ENCODE measurements at regions not wholly inside any gene's neighbourhood (a gene's known extent, or its start where the extent isn't known, plus 50 kb on each side); places are given as distances from the start of the nearest gene placed in this dataset.
"Not testable (repeated sequence)": the region's sequence is repeated elsewhere in the genome, so short reads cannot be mapped to it uniquely, and the experiment has no call there.

DNA sequence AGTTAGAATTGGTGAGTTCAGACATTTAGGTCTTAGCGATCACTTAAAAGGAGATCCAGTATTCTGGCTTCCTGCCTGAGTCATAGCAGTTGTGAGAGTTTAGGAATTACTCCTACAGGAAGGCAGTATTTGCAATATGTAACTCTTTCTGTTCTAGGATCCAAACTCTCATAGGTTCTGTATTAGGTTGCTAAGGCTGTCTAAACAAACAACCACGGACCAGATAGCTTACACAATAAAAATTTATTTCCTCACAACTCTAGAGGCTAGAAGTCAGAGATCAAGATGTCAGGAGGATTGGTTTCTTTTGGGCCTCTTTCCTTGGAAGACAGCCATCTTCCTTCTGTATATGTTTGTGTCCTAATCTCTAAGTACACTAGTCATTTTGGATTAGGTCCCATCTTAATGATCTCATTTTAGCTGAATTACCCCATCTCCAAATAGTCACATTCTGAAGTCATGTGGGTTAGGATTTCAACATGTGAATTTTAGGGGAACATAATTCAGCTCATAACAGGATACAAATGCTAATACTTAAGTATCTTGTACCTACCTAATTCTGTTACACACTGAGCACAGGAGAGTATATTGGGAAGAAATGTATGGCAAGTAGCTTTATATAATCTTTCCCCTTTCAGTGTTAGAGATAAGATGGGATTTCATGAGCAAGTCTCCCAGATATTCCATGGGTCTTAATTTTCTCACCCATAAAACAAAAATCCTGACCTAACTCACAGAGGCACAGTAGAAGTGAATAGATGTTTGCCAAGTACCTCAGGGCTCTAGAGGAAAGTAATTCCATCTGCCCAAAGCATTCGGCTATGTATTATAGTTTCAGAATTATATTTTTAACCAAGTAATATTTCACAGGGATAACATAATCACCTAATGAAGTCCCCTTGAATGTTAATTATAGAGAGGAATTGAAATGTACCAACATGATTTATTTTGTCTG lies 144.4 kb downstream of the PTBP2 start:
- DNase-seq = peak; percentile 99

DNA sequence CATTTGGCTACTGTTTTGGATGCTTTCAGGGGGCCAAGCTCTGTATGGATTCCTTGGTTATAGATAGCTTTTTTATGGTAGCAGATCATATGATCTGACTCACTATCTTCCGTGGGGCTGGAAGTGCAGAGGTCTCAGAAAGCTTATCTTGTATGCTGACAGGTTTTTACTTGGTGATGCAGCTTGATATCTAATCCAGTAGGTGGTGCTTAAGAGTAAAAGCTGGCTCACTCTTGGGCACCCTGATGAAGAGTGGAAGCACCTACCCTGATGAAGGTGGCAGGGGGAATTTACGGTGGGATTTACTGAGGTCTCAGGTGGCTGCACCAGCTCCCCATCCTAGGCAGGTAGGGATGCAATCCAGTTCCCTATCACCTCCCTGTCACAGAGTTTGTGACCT lies 151.2 kb downstream of the PTBP2 start:
- DNase-seq = no peak

DNA sequence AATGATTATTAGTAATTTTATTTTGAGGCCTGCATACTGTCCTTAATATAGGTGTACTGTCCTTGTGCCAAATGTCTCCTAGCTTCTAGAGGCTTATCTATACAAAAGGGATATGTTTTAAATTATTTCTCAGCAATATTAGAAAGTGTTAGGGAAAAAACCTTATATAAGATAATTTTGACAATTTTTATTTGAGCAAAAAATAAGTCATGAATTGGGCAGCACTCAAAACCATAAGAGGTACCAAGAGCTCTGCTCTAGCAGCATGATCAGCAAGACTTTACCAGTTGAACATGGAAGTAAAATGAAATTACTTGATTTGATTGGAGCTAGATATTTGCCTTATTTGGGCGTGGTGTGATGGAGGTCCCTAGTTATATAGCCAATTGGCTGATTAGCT lies 157.1 kb downstream of the PTBP2 start:
- DNase-seq = no peak

DNA sequence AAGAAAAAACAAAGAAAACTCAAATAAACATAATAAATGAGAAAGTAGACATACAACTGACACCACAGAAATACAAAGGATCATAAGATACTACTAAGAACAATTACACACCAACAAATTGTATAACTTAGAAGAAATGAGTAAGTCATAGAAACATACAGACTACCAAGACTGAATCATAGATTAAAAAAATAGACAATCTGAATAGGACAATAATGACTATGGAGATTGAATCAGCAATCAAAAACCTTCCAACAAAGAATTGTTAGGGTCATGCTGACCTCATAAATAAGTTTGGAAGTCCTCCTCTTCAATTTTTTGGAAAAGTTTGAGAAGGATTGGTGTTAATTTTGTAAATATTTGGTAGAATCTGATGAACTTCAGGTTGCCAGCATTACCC lies 159.0 kb downstream of the PTBP2 start:
- no peak for DNase-seq

DNA sequence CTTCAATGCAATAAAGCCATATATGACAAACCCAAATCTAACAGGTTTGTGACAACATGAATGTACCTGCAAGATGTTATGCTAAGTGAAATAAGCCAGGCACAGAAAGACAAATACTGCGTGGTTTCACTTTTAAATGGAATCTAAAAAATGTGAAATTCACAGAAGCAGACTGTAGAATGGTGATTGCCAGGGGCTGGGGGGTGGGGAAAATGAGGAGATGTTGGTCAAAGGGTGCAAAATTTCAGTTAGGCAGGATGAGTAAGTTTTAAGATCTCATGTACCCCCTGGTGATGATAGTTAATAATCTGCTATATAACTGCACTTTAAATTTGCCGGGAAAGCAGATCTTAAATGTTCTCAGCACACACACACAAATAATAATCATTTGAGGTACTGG lies 160.5 kb downstream of the PTBP2 start:
- DNase-seq = no peak

DNA sequence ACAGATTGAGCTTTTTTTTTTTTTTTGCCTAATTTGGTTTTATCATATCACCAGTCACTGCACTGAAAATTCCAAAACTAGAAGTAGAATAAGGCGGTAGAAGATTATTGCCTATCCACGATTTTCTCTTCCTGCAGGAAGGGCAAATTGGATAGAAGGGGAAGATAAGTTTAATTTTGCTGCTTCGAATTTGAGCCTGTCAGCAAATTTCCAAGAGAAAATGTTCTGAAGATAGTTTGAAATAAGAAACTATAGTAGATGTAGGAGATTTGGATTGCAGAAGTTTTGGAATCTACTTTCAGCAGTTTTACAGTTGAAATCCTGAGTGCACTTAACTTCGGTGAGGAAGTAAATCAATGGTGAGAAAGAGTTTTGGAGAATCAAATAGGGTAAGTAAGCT lies 164.9 kb downstream of the PTBP2 start:
- DNase-seq = no peak

DNA sequence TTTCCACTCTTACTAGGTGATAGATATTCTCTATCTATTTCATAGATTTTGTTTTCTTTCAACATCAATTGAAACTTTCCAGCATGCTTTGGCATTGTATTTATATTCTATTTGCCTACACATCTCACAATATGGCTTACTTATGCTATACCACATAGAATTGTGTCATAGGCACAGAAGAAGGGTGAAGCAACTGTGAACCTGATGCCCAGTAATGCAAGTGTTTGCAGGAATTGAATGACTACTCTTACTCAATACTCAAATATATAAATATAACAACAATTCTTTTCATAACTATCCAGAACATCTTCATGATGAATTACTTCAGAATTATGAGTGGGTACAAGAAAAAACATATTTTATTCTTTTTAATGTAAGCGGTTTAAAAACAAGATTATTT lies 165.9 kb downstream of the PTBP2 start:
- DNase-seq = no peak

DNA sequence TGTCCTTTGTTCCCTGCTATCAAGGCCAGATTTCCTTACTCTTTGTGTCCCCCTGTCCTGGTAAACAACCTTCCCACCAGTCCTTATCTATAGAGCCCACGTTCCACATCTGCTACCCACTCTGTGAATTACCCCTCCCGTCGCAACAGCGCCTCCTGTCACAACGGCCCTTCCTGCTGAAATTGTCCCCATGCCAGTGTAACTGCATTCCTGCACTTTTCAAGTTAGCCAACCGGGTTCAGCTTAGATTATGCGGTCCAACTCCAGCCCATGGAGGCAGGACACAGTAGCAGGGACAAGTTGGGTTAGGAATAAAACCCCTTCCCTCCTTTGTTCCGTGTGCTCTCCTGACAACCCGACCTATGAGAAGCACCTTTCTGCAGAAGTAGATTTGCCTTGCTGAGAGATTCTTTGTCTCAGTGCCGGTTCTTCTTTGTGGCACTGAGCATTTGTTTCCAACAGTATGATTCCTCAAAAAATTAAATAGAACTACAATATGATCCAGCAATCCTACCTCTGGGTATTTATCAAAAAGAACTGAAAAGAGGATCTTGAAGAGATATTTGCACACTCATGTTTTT lies 180.3 kb downstream of the PTBP2 start:
- DNase-seq = no peak

DNA sequence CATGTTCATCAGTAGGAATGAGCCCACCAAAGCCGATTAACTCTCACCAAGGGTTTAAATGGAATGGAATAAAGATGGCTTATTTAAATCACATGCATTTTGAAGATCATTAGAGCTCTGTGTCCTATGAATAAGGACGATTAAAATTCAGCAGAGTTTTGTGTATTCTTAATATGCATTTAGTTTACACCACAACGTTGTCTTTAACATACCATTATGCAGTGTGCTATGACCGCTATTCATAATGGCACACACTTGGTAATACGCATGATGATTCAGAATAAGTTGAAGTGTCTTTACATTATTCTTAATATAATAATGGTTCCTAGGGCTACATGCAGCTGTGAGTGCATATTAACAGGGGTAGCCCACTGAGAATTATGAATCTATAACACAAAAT lies 190.7 kb downstream of the PTBP2 start:
- DNase-seq = no peak

DNA sequence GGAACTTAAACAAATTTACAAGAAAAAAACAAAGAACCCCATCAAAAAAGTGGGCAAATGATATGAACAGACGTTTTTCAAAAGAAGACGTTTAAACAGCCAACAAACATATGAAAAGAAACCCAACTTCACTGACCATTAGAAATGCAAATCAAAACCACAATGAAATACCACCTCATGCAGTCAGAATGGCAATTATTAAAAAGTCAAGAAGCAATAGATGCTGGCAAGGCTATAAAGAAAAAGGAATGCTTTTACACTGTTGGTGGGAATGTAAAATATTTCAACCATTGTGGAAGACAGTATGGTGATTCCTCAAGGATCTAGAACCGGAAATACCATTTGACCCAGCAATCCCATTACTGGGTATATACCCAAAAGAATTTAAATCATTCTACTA lies 194.1 kb downstream of the PTBP2 start:
- not testable (repeated sequence) for DNase-seq

DNA sequence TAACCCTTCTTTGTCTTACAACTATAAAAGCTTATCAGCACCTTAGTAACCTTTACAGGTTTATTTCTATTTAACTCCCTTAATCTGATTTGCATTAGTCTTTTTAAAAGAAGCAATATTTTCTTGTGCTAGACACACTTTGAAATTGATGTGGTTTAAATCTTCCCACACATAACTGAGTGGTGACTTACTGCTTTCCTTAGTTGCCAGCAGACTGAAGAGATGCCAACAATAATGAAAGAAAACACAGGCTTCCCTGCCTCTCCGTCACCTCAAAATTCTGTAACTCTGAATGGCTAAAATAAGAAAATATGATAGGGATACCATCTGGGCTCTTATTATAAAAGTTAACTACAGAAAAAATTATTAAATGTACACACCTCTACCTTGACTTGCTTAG lies 196.8 kb downstream of the PTBP2 start:
- DNase-seq = no peak

DNA sequence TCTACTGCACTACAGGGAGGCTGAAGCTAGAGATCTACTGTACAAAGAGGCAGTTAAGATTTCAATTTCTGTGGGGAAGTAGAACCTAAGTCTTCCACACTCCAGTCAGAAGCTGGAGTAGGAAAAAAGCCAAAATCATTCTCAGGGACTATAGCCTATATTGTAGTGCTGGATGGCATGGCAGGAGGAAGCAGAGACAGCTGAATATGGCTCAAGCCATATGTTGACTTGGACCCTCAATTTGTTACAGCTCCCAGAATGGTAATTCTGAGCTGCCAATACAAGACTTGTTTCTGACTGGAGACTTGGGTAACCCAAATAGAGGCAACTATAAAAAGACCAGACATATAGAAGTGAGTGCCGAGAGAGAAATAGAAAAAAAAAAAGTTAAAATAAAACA lies 200.6 kb downstream of the PTBP2 start:
- no peak for DNase-seq

DNA sequence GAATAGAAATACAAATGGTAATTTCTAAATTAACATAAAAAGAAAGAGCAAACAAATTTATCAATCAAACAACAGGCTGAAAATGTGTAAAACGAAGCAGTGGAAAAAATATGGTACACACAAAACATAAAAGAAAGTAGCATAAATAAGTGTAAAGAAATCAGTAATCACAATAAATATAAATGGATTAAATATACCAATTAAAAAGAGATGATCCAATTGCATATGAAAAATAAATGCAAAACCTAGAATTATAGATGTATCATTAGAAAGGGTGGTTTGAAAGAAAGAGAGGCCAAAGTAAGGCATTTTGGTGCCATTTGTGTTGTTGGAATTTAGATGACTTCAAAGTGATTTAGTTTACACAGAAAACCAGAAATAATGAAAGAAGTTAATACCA lies 202.2 kb downstream of the PTBP2 start:
- DNase-seq = no peak

DNA sequence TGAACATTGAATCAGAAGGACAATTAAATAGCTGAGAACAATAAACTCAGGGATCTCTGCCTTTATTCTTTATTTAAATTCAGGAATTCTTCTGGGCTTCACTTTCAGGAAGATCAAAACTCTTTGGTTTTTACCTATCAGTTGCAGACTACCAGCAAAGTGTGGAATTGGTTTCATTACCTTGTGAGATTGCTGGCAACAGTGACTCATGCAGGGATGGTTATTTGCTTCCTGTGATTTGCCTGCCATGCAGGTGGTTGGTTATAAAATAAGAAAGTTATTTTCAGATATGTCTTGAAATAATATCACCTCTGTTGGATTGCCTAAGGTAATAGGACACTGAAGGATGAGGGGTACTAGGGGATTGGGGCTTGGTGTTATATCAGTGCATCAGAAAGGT lies 204.6 kb downstream of the PTBP2 start:
- no peak for DNase-seq

DNA sequence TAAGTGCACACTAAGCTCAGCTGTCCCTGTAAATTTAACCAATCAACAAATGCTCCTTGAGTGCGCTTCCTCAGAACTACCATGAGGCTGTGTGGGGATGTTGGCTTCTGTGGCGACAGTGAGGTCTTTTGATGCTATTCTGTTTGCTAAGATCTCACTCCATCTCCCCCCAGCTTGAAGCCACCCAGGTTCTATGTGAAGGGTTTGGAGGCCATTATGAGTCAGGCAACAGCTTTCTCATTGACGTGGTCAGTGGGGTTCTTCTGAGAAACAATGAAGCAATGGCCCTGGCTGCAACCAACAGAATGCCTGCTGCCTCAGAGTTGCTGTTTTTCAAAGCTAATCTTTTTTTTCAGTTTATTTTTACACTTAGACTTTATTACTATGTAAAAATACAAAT lies 205.5 kb downstream of the PTBP2 start:
- no peak for DNase-seq

DNA sequence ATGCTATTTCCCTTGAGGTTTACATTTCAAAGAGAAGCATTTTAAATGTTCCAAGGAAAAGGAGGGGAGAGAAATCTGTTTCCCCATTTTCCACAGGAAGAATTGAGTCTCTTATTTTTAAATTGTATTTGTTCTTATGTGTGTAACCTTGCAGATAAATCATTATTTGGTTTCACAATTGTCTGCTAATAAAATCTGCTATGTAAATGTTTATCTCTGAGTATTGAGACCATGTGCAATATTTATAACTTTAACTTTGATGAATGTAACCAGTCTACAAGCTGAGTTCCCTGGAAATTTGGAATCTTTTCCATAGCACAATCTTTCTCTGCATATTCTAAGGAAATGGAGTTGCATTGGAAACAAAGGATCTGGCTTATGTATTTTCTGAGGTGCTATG lies 209.6 kb downstream of the PTBP2 start:
- no peak for DNase-seq

DNA sequence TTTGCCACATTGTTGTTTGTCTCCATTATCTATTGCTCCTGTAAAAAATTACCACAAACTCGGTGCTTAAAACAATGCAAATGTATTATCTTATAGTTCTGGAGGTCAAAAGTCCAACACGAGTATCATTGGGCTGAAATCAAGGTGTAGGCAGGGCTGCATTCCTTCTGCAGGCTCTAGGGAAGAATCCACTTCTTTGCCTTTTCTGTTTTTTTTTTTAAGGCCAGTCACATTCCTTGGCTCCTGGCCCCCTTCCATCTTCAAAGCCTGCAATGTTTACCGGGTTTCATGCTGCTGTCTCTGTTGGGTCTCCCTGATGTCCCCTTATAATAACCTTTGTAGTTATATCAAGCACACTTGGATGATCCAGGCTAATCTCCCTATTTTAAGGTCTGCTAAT lies 212.7 kb downstream of the PTBP2 start:
- DNase-seq = no peak

DNA sequence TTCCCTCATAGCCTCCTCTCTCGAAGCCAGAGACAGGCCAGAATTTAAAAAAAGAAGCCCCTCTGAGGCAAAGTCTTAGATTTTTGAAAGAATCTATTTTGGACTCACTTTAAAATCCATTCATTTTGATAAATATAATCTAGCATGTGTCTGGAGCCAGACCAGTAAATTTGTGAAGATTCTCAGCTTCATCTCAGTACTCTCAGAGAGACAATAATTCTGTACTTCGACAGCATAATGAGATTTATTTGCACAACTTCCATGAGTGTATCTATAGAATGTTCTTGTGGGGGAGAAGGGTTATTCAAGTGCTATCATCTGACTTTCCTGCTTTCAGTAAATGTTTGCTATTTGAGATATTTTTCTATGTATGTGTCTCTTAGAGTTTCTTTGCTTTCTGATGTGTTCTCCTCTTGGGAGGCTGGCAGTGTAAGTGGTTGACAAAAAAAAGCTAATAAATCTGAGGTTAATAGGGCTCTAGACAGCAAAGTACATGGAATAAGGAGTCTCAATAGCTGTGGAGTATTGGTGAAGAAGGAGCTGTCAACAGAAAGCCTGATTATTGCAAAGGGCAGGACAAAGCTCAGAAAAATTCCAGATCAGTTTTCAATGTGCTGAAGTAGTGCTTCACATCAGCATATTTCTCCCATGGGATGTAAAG lies 223.0 kb downstream of the PTBP2 start:
- DNase-seq = no peak

DNA sequence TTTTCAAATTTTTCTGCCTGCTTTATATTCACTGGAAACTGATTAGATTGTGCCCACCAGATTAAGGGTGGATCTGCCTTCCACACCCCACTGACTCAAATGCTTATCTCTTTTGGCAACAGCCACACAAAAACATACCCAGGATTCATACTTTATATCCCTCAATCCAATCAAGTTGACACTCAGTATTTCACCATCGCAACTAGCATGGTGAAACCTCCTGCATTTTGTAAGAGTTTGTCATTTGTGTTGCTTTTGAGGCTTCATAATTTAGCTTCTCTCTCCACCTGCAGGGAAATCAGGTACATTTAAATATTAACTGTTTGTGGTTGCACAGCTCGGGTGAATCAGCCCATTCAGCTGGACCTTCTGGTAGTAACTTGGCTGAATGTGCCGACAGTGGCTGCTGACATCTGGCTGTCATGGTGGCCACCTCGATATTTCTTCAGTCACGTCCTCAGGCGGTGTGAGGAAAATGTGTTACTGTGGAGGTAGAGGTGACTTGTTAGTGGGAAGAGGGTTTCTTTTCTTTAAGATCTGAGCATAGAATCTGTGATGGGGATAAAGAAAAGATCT lies 224.0 kb downstream of the PTBP2 start:
- DNase-seq = no peak

DNA sequence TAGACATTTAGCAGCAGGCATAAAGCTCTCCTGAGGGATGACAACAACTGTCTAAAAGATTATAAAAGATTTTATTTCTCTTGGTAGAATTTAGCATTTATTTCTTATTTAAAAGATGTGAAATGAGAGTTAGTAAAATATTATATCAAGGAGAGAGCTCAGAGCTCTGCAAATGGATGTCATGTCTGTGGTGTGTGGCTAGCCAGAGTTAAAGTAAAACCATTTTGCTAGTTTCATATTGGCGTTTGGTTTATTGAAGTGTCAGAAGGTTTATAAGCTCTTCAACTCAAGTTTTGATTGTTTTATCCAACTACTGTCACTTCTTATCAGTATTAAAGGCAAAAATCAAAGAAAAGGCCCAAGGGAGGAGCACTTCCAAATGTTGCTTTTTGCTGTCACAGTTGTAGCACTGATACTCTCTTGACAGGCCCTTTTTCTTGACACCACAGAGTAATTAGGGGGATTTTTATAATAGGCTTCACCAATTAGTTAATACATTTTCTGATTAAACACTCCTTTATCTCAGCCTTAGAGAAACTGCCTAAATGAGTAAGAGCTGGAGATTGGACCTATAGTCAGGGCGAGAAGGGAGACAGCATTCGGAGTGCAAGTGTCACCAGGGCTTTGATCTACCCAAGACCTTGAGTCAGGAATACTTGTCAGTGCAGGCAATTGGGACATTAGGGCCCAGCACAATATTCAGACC lies 233.9 kb downstream of the PTBP2 start:
- no peak for DNase-seq

DNA sequence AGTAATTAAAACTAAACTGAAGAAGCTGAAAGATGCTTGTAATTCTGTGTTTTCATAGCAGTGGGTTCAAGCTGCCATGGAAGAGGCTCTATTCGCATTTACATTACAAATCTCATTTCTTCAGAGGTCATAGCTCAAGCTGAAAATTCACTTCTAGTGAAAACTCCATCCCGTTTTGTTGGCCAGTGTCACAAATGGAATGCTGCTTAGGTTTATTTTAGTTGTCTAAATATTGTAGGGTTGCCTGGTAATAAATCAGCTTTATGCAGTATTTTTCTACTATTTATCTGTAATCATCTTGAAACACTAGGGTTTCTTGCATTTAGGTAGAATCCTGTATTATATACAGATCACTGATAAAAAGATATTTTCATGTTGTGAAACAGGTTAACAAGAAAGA lies 240.6 kb downstream of the PTBP2 start:
- no peak for DNase-seq

DNA sequence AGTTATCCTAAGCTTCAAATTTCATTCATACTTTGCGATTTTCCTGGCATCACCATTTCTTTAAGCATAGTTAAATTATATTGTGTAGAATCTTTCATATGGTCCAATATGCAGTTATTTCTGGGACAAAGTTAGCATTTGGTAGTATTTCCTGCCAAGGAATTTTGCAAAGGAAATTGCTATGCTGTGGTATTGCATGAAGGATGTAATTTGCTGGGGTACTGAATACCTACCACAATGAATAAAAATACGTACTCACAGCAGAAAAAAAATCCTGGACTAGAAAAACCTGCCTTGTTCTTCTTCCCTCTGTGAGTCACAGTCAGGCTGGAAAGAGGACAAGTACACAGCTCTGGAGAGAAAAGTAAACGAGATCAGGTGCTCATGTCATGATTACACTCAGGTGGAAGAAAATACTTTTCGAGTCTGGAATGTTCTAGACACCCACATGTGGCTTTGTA lies 241.2 kb downstream of the PTBP2 start:
- peak; percentile 28 for DNase-seq

All from skin of body (tissue), 1 donor.